DMS153 (cell line): ENCODE measurements at regions not wholly inside any gene's neighbourhood (a gene's known extent, or its start where the extent isn't known, plus 50 kb on each side); places are given as distances from the start of the nearest gene placed in this dataset.
"Not testable (repeated sequence)": the region's sequence is repeated elsewhere in the genome, so short reads cannot be mapped to it uniquely, and the experiment has no call there.

ENCODE experiments used
- DNase-seq: peaks from one replicate; lab custom pipeline; 2025; lab: John Stamatoyannopoulos, UW

DNA sequence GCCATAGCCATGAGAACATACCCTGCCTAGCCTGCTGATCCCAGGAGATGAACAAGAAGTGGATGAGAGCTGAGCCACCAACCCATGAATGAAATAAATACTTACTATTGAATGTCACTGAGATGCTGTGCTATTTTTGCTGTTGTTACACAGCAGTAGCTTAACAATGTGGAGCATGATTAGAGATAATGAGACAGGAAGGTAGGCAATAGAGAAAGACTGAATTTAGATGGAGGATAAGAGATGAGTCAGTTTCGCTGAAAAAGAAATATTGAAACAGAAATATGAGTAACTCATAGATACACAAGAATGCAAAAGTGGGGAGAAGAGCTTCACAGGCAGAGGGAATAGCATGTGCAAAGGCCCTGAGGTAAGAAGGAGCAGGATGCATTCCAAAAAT, 94.9 kb upstream of the TOP1 start:
- no peak for DNase-seq

DNA sequence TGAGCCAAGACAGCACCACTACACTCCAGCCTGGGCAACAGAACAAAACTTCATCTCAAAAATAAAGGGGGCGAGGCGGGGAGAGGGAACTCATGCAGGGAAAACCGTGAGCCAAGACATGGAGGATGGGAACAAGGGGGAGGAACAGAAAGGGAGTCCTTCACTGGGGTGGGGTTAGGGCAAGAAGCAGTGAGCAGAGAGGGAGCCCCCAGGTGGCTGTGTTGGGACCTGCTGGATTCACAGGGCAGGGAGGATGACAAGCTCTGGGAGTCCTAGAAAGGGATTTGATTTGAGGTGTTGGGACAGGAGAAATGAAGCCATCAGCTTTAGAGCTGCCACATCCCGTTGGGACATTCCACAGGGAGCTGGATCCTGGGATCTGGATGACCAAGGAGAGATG, 90.6 kb upstream of the TOP1 start:
- no peak for DNase-seq

DNA sequence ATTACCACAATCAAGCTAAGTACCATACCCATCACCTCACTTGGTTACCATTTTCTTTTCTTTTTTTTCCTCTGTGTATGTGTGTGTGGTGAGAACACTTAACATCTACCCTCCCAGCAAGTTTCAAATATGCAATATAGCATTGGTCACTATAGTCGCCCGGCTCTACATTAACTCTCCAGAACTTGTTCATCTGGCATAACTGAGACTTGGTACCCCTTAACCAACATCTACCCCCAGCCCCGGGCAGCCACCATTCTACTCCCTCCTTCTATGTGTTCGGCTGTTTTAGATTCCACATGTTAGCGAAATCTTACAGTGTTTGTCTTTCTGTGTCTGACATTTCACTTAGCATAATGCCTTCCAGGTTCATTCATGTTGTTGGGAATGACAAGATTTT, 89.0 kb upstream of the TOP1 start:
- no peak for DNase-seq

DNA sequence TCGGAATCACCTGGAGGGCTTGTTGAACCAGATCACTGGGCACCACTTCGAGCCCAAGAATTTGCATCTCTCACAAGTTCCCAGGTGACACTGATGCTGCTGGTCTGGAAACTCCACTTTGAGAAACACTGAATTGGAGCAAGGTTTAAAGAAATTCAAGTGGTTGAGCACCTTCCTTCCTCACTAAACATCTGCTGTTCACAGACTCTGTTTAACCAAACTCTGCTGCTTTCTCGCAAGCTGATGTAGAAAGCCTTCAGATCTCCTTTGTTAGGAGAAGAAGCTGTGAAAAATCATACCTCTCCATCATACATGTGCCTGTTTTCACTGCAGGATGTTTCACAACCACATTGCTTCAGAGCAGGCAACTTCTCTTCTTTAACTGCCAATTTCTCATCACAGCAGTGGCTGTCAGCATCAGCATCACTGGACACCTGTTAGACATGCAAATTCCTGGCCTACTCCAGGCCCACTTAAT, 87.5 kb upstream of the TOP1 start:
- DNase-seq: no peak

DNA sequence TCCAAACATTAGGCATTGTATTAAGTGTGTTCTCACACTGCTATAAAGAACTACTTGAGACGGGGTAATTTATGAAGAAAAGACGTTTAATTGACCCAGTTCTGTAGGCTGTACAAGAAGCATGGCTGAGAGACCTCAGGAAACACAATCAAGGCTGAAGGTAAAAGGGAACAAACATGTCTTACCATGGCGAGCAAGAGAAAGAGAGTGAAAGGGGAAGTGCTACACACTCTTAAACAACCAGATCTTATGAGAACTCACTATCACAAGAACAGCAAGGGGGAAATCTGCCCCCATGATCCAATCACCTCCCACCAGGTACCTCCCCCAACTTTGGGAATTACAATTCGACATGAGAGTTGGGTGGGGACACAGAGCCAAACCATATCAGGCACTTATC, 86.6 kb upstream of the TOP1 start:
- no peak for DNase-seq

DNA sequence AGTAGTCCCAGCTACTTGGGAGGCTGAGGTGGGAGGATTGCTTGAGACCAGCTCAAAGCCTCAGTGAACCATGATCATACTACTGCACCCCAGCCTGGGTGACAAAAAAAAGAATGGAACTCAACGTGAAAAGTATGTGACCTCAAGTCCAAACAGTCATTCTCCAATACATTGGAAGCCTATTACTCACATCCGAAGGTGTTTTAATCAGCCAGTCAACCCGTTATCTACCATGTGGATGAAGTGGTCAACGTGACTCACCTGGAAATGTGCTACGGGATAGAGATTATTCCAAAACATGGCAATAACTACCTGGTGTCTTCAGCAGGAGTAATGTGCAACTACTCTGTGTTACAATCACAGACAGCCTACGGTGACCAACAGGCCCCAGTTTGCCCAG, 85.8 kb upstream of the TOP1 start:
- DNase-seq: no peak

DNA sequence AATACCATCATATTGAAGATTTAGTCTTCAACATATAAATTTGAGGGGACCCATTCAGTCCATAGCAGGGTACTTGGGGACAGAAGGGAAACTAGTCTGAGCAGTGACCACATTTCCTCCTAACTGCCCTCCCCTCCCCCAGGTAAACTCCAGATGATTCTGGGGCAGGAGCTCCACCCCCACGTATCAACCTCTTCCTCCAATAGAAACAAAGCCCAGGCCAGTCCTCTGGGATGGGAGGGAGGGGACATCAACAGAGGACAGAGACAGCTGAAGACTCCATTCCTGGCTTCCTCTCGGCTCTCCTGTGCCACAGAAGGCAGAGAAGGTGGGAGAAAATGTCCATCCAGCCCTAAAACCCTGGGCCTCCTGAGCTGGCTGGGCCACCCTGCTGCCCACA, 85.0 kb upstream of the TOP1 start:
- DNase-seq: no peak

DNA sequence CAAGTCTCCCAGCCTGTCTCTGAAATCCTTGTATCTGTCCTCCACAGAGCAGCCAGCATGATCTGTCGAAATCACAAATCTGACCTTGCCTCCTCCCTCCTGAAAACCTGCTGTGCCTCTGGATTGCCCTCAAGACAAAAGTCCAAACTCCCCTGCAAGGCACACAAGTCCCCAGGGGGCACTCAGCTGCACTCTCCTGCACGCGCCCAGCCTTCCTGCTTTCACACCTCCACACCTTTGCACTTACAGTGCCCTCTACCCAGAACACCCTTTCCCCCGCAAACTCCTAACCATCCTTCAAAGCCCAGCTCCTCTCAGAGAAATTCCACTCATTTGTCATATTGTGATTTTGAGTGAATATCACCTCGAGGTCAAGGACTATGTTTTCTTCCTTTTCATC, 83.4 kb upstream of the TOP1 start:
- no peak for DNase-seq

DNA sequence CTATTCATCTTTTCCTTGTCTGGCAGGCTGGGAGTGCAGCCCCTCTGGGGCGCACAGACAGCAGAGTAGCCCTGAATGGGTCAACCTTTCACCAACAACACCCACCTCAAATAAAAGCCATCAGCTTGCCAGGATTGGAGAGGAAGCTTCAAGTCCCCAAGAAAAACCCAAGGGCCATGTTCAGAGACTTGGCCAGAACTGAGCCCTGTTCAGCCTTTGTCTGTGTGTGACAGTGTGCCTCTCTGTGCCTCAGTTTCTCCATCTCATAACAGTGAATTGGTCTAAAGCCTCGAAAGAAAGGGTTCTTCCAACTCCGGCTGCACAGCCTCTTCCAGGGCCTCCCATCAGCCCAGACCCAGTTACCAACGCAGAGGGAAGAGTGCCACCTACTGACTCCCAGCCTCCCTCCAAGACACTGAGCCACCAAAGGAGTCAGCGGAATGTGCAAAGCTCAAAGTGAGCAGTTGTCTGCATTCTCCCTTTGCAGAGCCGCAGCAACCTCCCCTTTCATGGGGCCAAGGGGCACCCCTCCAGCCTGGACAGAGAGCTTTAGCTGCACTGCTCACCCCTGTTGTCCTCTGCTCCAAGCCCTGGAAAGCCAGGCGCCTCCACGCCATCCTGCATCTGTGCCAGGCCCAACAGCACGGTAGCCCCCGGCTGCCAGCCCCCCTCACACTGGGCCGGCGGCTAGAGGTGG, 82.7 kb upstream of the TOP1 start:
- no peak for DNase-seq

DNA sequence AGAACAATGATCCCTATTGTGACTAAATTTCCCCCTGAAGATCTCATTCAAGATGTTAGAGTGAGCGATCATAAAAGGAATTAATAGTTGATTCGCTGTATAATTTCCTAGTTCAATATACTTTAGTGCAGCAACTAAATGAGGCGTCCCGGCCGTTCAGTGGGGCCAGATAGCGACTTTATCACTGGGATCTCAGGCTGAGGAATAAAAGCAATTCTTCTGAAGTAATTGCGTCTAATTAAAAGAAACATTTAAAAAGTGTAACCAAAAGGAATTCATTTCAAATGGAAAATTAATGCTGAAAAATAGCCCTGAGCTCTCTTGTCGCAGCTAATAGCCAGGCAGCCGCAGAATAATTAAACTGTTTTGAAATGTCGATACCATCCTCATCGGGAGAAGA, 82.2 kb upstream of the TOP1 start:
- no peak for DNase-seq

DNA sequence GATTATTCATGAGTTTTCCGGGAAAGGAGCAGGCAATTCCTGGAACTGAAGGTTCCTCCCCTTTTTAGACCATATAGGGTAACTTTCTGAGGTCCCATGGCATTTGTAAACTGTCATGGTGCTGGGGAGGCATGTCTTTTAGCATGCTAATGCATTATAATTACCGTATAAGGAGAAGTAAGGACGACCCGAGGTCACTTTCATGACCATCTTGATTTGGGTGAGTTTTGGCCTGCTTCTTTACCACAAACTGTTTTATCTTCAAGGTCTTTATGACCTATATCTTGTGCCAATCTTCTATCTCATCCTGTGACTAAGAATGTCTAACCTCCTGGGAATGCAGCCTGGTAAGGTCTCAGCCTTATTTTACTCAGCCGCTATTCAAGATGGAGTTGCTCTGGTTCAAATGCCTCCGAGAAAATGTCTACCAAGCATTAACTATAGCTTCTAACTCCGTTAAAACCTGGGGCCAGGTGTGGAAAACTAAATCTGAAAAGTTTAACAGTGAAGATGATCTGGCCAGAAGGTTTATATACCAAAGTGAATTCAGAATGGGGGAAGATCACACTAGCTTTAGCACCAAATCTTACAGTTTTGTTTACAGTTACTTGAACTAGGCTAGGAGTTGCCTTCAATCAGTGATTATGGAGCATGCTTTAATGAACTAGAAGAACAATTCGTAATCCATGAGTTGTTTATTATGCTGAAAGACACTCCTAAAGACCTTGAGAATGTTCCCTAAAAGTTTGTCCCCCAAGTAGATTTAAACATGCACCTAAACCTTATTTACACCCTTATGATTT, 80.0 kb upstream of the TOP1 start:
- DNase-seq: no peak

DNA sequence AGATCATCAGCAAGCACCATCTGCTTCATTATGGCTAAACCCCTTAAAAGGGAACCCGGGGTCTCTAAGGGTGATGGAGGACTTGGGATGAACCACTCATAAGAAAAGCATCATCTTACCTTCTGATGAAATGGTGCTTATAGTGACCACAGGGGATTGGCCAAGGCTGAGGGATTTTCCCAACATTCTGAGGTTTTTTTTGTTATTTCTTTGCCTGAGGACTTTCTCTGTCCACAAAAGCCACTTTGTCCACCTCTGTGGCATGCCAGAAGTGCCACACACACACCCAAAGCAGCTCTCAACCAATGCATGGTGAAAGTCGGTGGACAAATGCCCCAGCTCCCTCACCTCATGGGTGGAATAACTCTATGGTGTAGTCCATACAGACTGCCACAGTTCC, 79.3 kb upstream of the TOP1 start:
- DNase-seq: no peak

DNA sequence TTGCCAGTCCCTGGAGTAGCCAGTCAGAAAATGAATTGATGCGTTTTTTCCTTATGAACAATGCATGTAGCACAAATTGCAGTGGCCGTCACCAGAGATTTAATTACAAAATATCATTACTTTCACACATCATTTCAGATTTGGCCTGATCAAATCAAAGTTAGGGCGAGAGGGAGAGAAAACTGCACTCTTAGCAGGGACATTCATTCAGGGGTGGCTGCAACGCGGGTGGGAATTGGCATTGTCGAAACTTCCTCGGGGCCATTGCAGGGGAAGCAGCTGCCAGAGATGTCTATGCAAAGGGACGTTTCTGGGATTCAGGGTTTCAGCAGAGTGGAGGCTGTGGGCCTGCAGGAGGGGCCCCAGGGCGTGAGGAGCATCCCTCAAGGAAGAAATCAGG, 76.5 kb upstream of the TOP1 start:
- DNase-seq: no peak

DNA sequence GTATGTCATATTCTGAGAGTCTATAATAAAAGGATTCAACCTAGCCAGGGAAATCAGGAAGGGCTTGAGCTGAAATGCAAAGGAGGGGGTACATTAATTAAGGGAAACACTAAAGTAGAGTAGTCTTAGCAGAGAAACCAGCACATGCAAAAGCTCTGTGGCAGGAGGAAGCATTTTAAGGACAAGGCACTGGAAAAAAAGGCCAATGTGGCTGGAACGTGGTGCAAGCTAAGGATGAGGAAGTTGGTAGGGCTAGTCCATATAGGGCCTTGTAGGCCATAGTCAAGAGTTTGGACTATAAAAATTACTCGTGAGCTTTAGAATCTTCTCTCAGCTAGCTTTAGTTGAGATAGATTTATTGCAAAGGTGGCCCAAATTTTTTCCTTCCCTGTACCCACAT, 75.2 kb upstream of the TOP1 start:
- DNase-seq: no peak

DNA sequence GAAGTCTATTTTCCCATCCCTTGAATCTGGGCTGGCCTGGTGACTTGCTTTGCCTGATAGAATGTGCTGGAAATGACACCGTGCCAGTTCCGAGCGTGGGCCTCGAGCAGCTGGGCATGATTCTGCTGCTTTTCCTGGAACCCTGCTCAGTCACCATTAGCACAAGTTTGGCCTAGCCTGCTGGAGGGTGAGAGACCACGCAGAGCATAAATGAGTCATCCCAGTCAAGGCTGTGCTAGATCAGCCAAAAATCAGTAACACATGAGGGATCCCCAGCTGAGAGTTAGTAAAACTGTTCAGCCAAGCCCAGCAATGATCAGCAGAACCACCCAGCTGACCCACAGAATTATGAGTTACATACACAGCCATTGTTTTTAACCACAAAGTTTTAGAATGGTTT, 74.8 kb upstream of the TOP1 start:
- DNase-seq: no peak

DNA sequence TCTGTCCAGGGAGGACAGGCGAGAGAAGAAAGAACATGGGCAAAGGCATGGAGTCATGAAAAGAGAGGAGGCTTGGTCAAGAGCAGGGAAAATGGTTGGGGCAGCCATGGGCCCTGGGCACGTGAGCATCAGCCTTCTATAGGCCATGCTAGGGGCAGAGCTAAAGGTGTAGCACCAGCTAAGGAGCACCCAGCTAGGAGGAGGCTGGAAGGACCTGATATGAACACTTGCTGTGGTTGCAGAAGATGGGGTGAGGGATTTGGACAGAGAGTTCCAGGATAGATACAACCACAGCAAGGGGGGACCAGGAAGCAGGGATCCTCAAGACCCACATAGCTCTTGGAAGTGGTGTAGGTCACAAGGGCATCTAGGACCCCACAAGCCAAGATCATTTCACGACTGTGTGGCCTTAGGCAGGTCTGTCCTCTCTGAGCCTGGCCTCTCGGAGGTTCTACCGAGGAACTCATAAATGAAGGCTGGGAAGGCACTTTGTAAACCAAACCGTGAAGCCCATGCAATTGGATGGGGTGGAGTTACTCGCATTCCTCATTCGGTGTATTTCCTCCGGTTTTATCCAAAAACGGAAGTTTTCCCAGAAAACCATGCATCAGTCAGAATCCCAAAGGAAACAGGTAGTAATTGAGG, 74.0 kb upstream of the TOP1 start:
- no peak for DNase-seq

DNA sequence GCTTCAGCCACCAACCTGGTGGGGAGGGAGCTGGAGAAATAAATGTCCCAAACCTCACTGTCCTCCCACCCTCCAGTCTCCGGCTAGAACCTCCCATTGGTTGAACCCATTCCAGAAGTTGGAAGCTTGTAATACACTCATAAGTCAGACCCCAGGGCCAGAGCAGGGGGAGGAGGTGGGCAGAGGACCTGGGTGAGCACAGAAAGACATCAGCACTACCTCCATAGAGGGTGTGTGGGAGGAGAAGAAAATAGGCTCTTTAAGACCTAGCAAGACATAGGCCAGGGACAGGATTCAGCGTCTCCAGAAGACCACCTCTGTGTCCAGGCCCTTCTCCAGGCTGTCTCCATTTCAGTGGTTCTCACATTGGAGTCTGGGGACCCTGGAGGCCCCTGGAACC, 73.3 kb upstream of the TOP1 start:
- DNase-seq: no peak

DNA sequence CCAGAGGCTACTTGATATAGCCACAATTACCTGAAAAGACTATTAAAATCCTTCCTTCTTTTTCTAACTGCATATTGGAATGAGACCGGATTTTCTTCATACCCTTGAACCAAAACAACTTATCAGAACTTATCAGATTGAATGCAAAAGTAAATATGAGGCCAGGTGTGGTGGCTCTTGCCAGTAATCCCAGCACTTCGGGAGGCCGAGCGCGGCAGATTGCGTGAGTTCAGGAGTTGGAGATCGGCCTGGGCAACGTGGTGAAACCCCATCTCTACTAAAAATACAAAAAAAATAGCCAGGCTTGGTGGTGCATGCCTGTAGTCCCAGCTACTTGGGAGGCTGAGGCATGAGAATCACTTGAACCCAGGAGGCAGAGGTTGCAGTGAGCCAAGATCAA, 72.8 kb upstream of the TOP1 start:
- DNase-seq: not testable (repeated sequence)

DNA sequence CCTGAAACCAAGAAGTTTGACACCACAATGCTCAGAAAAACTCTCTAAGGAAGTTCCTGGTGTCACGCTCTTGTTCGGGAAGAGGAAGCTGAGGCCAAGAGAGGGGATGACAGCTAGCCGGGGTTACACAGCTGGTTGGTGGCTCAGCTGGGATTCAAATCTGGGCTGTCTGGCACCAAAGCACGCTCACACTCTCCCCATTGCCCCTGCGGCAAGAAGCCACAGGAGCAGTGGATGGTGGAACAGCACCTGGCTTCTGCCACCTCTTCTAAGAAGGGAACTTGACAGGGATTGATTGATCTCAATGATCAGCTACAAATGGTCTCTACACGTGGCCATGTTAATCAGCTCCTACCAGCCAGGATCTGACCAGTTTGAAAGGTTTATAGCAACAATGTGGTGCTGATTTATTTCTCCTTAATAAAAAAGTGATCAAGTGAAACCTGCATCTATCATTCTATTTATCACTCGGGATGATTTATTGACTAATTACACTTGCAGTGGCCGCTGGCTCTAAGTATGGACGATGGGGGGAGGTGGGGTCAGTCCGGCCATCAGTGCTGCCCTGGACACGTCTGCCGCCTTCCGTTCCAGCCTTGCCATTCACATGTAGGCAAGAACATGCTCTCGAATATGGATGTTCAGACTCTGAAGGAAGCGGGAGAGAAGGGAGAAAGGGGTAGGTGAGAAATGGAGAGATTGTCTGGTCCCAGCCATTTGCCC, 71.9 kb upstream of the TOP1 start:
- no peak for DNase-seq

DNA sequence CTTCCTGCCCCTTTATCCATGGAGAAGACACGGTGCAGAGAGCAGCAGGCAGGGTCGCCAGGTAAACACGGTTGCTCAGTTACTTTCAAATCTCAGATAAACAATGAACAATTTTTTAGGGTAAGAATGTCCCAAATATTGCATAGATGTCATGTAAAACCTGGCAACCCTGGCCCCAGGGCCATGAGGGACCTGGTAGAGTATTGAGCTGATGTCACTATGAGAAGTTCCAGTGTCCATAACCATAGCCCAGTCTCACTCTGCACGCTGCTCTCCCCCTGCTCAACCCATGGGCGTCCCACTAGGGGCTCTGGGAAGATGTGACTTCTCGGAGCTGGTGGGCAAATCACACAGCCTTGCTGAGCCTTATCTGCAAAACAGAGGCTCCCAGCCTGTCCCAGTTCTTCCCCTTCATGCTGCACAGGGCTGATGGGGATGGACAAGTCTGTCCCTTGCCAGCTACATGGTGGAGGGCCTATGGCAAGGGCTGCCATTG, 71.3 kb upstream of the TOP1 start:
- DNase-seq: no peak

DNA sequence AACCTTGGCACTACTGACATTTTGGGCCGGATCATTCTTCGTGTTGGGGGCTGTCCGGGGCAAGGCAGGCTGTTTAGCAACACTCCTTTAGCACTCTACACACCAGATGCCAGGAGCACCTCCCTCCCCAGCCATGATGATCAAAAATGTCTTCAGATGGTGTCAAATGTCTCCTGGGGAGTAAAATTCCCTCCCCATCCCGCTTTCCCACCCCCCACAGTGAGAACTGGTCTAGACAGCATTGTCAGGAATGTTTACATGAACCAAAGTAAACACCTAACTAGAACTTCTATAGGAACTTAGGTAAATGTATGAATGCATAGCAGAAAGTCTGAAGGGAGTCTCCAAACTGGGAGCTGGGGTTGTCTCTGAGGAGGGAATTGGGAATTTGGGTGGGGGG, 70.0 kb upstream of the TOP1 start:
- no peak for DNase-seq

DNA sequence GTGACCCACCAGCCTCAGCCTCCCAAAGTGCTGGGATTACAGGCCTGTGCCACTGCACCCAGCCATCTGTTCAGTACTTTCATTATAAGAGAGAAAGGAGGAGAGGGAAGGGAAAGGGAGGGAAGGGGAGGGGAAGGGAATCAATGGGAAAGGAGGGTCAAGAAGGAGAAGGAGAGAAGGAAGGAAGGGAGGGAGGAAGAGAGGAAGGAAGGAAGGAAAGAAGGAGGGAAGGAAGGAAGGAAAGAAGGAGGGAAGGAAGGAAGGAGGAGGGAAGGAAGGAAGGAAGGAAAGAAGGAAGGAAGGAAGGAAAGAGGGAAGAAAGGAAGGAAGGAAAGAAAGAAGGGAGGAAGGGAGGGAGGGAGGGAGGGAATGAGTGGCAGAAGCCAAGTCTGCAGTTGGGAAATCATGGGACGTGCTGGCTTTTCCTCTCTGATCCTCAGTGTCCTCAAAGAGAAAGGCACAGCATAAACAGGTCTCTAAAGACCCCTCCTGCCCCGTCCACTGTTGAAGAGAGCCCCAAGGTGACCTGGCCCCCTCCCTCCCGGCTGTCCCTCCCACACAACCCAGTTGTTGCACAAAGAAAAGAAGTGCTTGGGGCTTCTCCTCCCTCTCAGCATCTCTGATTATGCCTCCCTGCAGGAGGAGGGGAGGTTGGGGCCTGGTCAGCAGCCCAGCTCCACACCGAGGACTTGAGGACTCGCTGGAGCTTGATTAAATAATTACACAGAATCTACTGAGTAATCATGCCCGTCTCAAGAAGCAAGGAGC, 69.1 kb upstream of the TOP1 start:
- DNase-seq: no peak
